GM23338 (cell line): ENCODE measurements at regions not wholly inside any gene's neighbourhood (a gene's known extent, or its start where the extent isn't known, plus 50 kb on each side); places are given as distances from the start of the nearest gene placed in this dataset.

Source experiments
- EZH2 ChIP-seq: fragments of 200-600 bp; sonication (generic); IDR thresholded peaks from one replicate; pipeline ENCODE4 v1.8.0; 2017; ENCODE audit warnings: antibody characterized with exemption, mild to moderate bottlenecking, low read depth; ENCODE audit not compliant: unreplicated experiment
- EZH2phosphoT487 ChIP-seq: fragments of 200-600 bp; sonication (generic); IDR thresholded peaks from one replicate; pipeline ENCODE4 v1.8.1; 2018; ENCODE audit warnings: antibody characterized with exemption; ENCODE audit not compliant: unreplicated experiment
- TF ChIP-seq, protein P1 (sequence below), 2 experiments: fragments of 200-600 bp in 1 of 2; sonication (generic) in 1 of 2; conservative IDR thresholded peaks; 2 replicates each; pipeline versions ENCODE4 v1.5.1 to v1.6.1; 2016 to 2017; ENCODE audit warnings: antibody characterized with exemption in 2 of 2, low read depth in 2 of 2, mild to moderate bottlenecking in 2 of 2, moderate library complexity in 1 of 2
- TF ChIP-seq, protein P2 (sequence below): IDR thresholded peaks from one replicate; pipeline ENCODE4 v1.6.1; 2018; ENCODE audit warnings: antibody characterized with exemption; ENCODE audit not compliant: unreplicated experiment

DNA sequence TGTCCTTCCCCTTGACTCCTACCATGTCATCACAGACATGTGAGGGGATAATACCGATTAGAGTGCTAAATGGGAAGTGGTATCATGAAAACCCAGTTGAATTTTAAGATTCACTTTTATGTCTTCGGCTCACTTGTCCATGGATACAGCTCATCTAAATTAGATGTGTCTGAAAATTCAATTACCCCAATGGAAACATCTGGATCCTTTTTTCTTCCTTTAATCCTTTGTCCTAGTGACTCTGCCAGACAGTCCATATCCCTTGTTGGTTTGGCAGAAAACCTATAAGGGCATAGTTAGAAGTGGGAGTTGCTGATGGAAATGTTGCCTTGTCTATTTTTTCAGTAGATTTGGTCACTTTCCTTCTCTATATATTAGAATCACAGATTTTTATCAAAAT, 271.9 kb downstream of the MTERF1 start:
- TF ChIP-seq EZH2 (no peak), EZH2phosphoT487 (no peak)
- TF ChIP-seq, protein P1, sequence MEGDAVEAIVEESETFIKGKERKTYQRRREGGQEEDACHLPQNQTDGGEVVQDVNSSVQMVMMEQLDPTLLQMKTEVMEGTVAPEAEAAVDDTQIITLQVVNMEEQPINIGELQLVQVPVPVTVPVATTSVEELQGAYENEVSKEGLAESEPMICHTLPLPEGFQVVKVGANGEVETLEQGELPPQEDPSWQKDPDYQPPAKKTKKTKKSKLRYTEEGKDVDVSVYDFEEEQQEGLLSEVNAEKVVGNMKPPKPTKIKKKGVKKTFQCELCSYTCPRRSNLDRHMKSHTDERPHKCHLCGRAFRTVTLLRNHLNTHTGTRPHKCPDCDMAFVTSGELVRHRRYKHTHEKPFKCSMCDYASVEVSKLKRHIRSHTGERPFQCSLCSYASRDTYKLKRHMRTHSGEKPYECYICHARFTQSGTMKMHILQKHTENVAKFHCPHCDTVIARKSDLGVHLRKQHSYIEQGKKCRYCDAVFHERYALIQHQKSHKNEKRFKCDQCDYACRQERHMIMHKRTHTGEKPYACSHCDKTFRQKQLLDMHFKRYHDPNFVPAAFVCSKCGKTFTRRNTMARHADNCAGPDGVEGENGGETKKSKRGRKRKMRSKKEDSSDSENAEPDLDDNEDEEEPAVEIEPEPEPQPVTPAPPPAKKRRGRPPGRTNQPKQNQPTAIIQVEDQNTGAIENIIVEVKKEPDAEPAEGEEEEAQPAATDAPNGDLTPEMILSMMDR (conservative IDR thresholded peaks at IDR 0.05; ENCODE audit: low read depth in 2 of 2): no peak
- TF ChIP-seq, protein P2, sequence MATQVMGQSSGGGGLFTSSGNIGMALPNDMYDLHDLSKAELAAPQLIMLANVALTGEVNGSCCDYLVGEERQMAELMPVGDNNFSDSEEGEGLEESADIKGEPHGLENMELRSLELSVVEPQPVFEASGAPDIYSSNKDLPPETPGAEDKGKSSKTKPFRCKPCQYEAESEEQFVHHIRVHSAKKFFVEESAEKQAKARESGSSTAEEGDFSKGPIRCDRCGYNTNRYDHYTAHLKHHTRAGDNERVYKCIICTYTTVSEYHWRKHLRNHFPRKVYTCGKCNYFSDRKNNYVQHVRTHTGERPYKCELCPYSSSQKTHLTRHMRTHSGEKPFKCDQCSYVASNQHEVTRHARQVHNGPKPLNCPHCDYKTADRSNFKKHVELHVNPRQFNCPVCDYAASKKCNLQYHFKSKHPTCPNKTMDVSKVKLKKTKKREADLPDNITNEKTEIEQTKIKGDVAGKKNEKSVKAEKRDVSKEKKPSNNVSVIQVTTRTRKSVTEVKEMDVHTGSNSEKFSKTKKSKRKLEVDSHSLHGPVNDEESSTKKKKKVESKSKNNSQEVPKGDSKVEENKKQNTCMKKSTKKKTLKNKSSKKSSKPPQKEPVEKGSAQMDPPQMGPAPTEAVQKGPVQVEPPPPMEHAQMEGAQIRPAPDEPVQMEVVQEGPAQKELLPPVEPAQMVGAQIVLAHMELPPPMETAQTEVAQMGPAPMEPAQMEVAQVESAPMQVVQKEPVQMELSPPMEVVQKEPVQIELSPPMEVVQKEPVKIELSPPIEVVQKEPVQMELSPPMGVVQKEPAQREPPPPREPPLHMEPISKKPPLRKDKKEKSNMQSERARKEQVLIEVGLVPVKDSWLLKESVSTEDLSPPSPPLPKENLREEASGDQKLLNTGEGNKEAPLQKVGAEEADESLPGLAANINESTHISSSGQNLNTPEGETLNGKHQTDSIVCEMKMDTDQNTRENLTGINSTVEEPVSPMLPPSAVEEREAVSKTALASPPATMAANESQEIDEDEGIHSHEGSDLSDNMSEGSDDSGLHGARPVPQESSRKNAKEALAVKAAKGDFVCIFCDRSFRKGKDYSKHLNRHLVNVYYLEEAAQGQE: no peak
